Kidney (tissue), 13 donors: ENCODE measurements at regions not wholly inside any gene's neighbourhood (a gene's known extent, or its start where the extent isn't known, plus 50 kb on each side); places are given as distances from the start of the nearest gene placed in this dataset.

ENCODE experiments used
- DNase-seq, 5 donors: peaks; one replicate each; pipeline ENCODE4 v3.0.0-alpha.2; 2013 to 2020
- FAIRE-seq: peaks from 2 replicates; lab custom pipeline; 2012; peaks lifted over from hg19 to GRCh38; lab: Jason Lieb, UNC
- H3K27ac ChIP-seq, 2 donors: one replicate each; pipeline ENCODE4 v1.7.0; 2013; ENCODE audit warnings: low read depth in 2 of 2, low read length in 2 of 2, inconsistent platforms in 1 of 2
- H3K27me3 ChIP-seq: one replicate; pipeline ENCODE4 v1.7.1; 2013; ENCODE audit warnings: low read length, inconsistent platforms; ENCODE audit not compliant: control insufficient read depth, insufficient read depth
- H3K36me3 ChIP-seq, 3 donors: one replicate each; pipeline versions ENCODE4 v1.7.0 to v1.7.1; 2013; ENCODE audit warnings: low read length in 3 of 3, control low read depth in 1 of 3, inconsistent platforms in 1 of 3; ENCODE audit not compliant: insufficient read depth in 3 of 3, control insufficient read depth in 2 of 3
- H3K4me1 ChIP-seq, 3 donors: one replicate each; pipeline versions ENCODE4 v1.7.0 to v1.7.1; 2013; ENCODE audit warnings: low read length in 3 of 3, inconsistent platforms in 1 of 3, low read depth in 1 of 3; ENCODE audit not compliant: control insufficient read depth in 2 of 3, insufficient read depth in 2 of 3
- H3K4me3 ChIP-seq, 3 donors: one replicate each; pipeline versions ENCODE4 v1.7.0 to v1.8.1; 2013; ENCODE audit warnings: low read length in 3 of 3, control low read depth in 1 of 3, inconsistent platforms in 1 of 3
- H3K9ac ChIP-seq, 3 donors: one replicate each; pipeline versions ENCODE4 v1.7.0 to v1.7.1; 2013; ENCODE audit warnings: low read length in 3 of 3, control low read depth in 1 of 3, inconsistent platforms in 1 of 3
- H3K9me3 ChIP-seq, 3 donors: one replicate each; pipeline versions ENCODE4 v1.7.0 to v1.7.1; 2013; ENCODE audit warnings: low read length in 3 of 3, control low read depth in 1 of 3, inconsistent platforms in 1 of 3; ENCODE audit not compliant: control insufficient read depth in 2 of 3, insufficient read depth in 1 of 3
- CTCF ChIP-seq: IDR thresholded peaks from 3 replicates; pipeline ENCODE4 v1.5.1; 2012; ENCODE audit warnings: mild to moderate bottlenecking, moderate library complexity, borderline replicate concordance; ENCODE audit not compliant: insufficient read depth; ENCODE audit errors: extremely low read depth
- intact Hi-C: fragments of 100-400 bp; cut with DNase I; formaldehyde crosslinking; loops from one replicate; pipeline ENCODE4 v1.11.1; 2022
- donor health status: control.
- donor health status: control.
- donor health status: control.
- donor health status: control.
- donor health status: control.
- donor health status: DM: yes; HTN: yes; CAD: no.
- donor health status: Normal renal cell carcinoma (clear cell type).

GRCh38 chrX:44456685-44457084 lies 86.0 kb downstream of the FUNDC1 start:
- DNase-seq (no peak), FAIRE-seq (no peak)
- Histone ChIP-seq H3K4me3 (no peak overlapping the region), H3K27ac (no peak overlapping the region), H3K9ac (no peak overlapping the region), H3K36me3 (no peaks in the 10 kb centered on the region), H3K4me1 (no peaks in the 10 kb centered on the region), H3K9me3 (no peaks in the 10 kb centered on the region), H3K27me3 (no peaks in the 10 kb centered on the region)
- no peak for TF ChIP-seq CTCF
- intact Hi-C loops: no loop called here

GRCh38 chrX:44451056-44451455 lies 91.6 kb downstream of the FUNDC1 start:
- intact Hi-C loops: no loop called here
- H3K36me3 ChIP-seq: no peaks in the 10 kb centered on the region
- no peaks in the 10 kb centered on the region for H3K27me3 ChIP-seq
- no peak overlapping the region for H3K4me3 ChIP-seq
- no peaks in the 10 kb centered on the region for H3K9me3 ChIP-seq
- DNase-seq (no peak), FAIRE-seq (no peak)
- no peak for TF ChIP-seq CTCF
- no peak overlapping the region for H3K27ac ChIP-seq
- H3K9ac ChIP-seq: no peak overlapping the region
- H3K4me1 ChIP-seq: no peaks in the 10 kb centered on the region

GRCh38 chrX:44447214-44447613 lies 95.4 kb downstream of the FUNDC1 start:
- DNase-seq (no peak), FAIRE-seq (no peak)
- H3K4me1 ChIP-seq: no peaks in the 10 kb centered on the region
- no peak overlapping the region for H3K9ac ChIP-seq
- H3K36me3 ChIP-seq: no peaks in the 10 kb centered on the region
- intact Hi-C loops: no loop called here
- no peak overlapping the region for H3K27ac ChIP-seq
- no peak for TF ChIP-seq CTCF
- no peaks in the 10 kb centered on the region for H3K27me3 ChIP-seq
- H3K9me3 ChIP-seq: no peaks in the 10 kb centered on the region
- no peak overlapping the region for H3K4me3 ChIP-seq

- no peaks in the 10 kb centered on the region for H3K4me1 ChIP-seq
- H3K9me3 ChIP-seq: no peaks in the 10 kb centered on the region
- no peak overlapping the region for H3K9ac ChIP-seq
- DNase-seq (no peak), FAIRE-seq (no peak)
- H3K36me3 ChIP-seq: no peaks in the 10 kb centered on the region
- H3K27ac ChIP-seq: no peak overlapping the region
- no peak overlapping the region for H3K4me3 ChIP-seq
- TF ChIP-seq CTCF: no peak
- intact Hi-C loops: no loop called here
- no peaks in the 10 kb centered on the region for H3K27me3 ChIP-seq
Observed at GRCh38 chrX:44440006-44440405, 96.5 kb upstream of the EFHC2 start.
